GM23248 (cell line): ENCODE measurements at regions not wholly inside any gene's neighbourhood (a gene's known extent, or its start where the extent isn't known, plus 50 kb on each side); places are given as distances from the start of the nearest gene placed in this dataset.

ENCODE experiments used
- DNase-seq: peaks from one replicate; pipeline ENCODE4 v3.0.0-alpha.2; 2015
- H2AFZ ChIP-seq: fragments of 200-600 bp; sonication (generic); 2 replicates; pipeline ENCODE4 v1.6.1; 2016; ENCODE audit warnings: antibody characterized with exemption
- H3F3A ChIP-seq: fragments of 200-600 bp; sonication (generic); 2 replicates; pipeline ENCODE4 v1.6.1; 2016; ENCODE audit warnings: mild to moderate bottlenecking, antibody characterized with exemption, mixed run types; ENCODE audit not compliant: insufficient read depth
- H3K27ac ChIP-seq: fragments of 200-600 bp; sonication (generic); 2 replicates; pipeline ENCODE4 v1.5.1; 2016; ENCODE audit warnings: mild to moderate bottlenecking
- H3K27me3 ChIP-seq: fragments of 200-600 bp; sonication (generic); replicated peaks from 2 replicates; pipeline ENCODE4 v1.6.1; 2016; ENCODE audit warnings: mild to moderate bottlenecking; ENCODE audit not compliant: insufficient read depth
- H3K36me3 ChIP-seq: fragments of 200-600 bp; sonication (generic); 2 replicates; pipeline ENCODE4 v1.6.1; 2016; ENCODE audit warnings: low read depth, mild to moderate bottlenecking
- H3K4me1 ChIP-seq: fragments of 200-600 bp; sonication (generic); 2 replicates; pipeline ENCODE4 v1.6.1; 2016; ENCODE audit warnings: mild to moderate bottlenecking; ENCODE audit not compliant: insufficient read depth
- H3K4me2 ChIP-seq: fragments of 200-600 bp; sonication (generic); one replicate; pipeline ENCODE4 v1.6.1; 2016; ENCODE audit warnings: mild to moderate bottlenecking; ENCODE audit not compliant: unreplicated experiment
- H3K4me3 ChIP-seq: fragments of 200-600 bp; sonication (generic); 2 replicates; pipeline ENCODE4 v1.5.1; 2016; ENCODE audit warnings: mild to moderate bottlenecking
- H3K79me2 ChIP-seq: fragments of 200-600 bp; sonication (generic); 2 replicates; pipeline ENCODE4 v1.6.1; 2016; ENCODE audit warnings: mild to moderate bottlenecking; ENCODE audit not compliant: insufficient read depth
- H3K9ac ChIP-seq: fragments of 200-600 bp; sonication (generic); 2 replicates; pipeline ENCODE4 v1.6.1; 2016; ENCODE audit warnings: mild to moderate bottlenecking
- H3K9me2 ChIP-seq: fragments of 200-600 bp; sonication (generic); 2 replicates; pipeline ENCODE4 v1.6.1; 2016; ENCODE audit warnings: mixed run types, mild to moderate bottlenecking, moderate library complexity; ENCODE audit not compliant: insufficient read depth
- H3K9me3 ChIP-seq: fragments of 200-600 bp; sonication (generic); one replicate; pipeline ENCODE4 v1.6.1; 2017; ENCODE audit warnings: low read depth
- H4K20me1 ChIP-seq: fragments of 200-600 bp; sonication (generic); 2 replicates; pipeline ENCODE4 v1.6.0; 2016; ENCODE audit not compliant: insufficient read depth
- EZH2 ChIP-seq: fragments of 200-600 bp; sonication (generic); IDR thresholded peaks from 2 replicates; pipeline ENCODE4 v1.6.1; 2018; ENCODE audit warnings: antibody characterized with exemption, mild to moderate bottlenecking; ENCODE audit not compliant: insufficient read depth, poor library complexity, severe bottlenecking
- EZH2phosphoT487 ChIP-seq: fragments of 200-600 bp; sonication (generic); IDR thresholded peaks from 2 replicates; pipeline ENCODE4 v1.6.1; 2018; ENCODE audit warnings: antibody characterized with exemption, moderate library complexity, mild to moderate bottlenecking, low read depth; ENCODE audit not compliant: insufficient read depth
- WGBS, 2 experiments: methylation state at CpG; one replicate each; pipeline ENCODE4 v1.1.6; 2015 to 2017; ENCODE audit warnings: low lambda C conversion rate in 2 of 2, low coverage in 1 of 2; ENCODE audit errors: missing lambda C conversion rate in 2 of 2; 5-methylcytosine and 5-hydroxymethylcytosine counted together
- in situ Hi-C: fragments of 300-500 bp; cut with MboI; formaldehyde crosslinking; loops from 2 replicates; pipeline ENCODE4 v1.15.0; 2020

DNA sequence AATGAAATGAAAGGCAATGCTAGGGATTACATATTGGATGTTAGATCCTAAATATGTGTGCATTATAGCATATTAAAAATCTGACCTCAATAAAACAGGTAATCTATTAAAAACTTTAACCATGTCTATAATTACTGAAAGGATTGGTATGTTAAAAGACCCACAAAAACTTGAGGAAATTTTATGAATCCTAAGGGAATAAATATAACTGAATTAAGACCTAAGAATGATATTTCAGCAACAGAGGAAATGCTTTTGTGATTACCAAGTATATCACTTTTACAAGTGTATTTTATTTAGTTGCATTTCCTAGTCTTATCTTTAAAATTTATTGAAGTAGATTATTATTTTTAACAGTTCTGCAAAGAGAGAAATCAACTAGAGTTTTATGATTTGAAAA lies 571.5 kb downstream of the HDGFL1 start:
- Histone ChIP-seq H3K27ac (no peak overlapping the region), H3F3A (0 out of 2 replicates have a peak, but pooled peaks cover 3% of the 10 kb centered on the region), H3K9me2 (no peaks in the 10 kb centered on the region), H3K4me3 (no peak overlapping the region), H3K79me2 (no peaks in the 10 kb centered on the region), H3K4me1 (peaks cover 3% of the 10 kb centered on the region; the same call in 1 of the 2 replicates), H3K27me3 (no peaks in the 10 kb centered on the region), H3K9me3 (no peaks in the 10 kb centered on the region), H4K20me1 (no peaks in the 10 kb centered on the region), H3K4me2 (no peak overlapping the region), H3K9ac (no peak overlapping the region), H2AFZ (no peak overlapping the region), H3K36me3 (no peaks in the 10 kb centered on the region)
- TF ChIP-seq EZH2 (no peak), EZH2phosphoT487 (no peak)
- in situ Hi-C loops: no loop called here
- DNase-seq: peak; percentile 2

DNA sequence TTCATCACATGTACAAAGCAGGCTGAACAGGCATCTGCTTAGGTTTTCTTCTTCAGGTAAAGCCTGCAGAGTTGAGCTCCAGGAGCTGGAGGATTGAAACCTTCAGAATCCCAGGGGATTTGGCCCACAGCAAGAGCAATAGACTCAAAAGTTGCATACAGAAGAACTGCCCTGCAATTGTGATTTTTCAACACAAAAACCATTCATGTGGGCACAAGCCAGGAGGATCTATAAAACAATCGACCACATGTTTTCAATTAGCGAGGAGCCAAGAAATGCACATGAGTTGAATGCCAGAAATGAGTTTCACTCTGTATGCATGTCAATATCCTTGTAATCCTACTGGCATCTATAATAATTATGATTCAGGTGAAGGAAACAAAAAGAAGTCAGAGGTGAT lies 576.4 kb downstream of the HDGFL1 start:
- H3K9me3 ChIP-seq: no peaks in the 10 kb centered on the region
- WGBS, 2 experiments: 4 to 6% methylated on average over 2 of the region's 2 CpGs
- no peaks in the 10 kb centered on the region for H3K9me2 ChIP-seq
- no peaks in the 10 kb centered on the region for H3K27me3 ChIP-seq
- no peak overlapping the region for H3K9ac ChIP-seq
- H2AFZ ChIP-seq: no peak overlapping the region
- no peak for TF ChIP-seq EZH2phosphoT487
- TF ChIP-seq EZH2: no peak
- 0 out of 2 replicates have a peak, but pooled peaks cover 7% of the 10 kb centered on the region for H3F3A ChIP-seq
- peak; percentile 50 for DNase-seq
- no peaks in the 10 kb centered on the region for H3K79me2 ChIP-seq
- H3K4me2 ChIP-seq: peak overlapping the region; percentile 23
- no peaks in the 10 kb centered on the region for H4K20me1 ChIP-seq
- H3K36me3 ChIP-seq: no peaks in the 10 kb centered on the region
- H3K4me3 ChIP-seq: no peak overlapping the region; the same call in 1 of the 2 replicates
- peaks cover 7% of the 10 kb centered on the region; the same call in 1 of the 2 replicates for H3K4me1 ChIP-seq
- in situ Hi-C loops: no loop called here
- no peak overlapping the region for H3K27ac ChIP-seq

DNA sequence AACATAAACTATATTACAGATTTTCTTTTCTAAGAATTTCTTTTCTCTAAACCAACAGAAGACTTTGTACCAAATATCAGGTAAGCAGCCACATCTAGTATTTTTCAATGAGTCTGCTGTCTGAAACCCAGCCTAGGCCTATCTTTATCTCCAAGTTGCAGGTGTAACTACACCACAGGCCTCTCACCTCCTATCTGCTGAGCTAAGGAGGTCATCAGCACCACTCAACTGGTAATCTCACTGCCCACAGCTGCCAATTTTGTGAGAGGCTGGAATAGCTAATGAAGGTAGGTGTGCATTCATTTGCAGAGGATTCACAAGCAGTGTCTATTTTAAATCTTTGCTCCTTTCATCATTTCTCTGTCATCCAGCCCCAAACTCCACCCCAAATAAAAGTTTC lies 584.8 kb downstream of the HDGFL1 start:
- Histone ChIP-seq H4K20me1 (no peaks in the 10 kb centered on the region), H3K4me2 (no peak overlapping the region), H3K36me3 (no peaks in the 10 kb centered on the region), H3K4me1 (no peaks in the 10 kb centered on the region), H3K9ac (no peak overlapping the region), H3K27me3 (no peaks in the 10 kb centered on the region), H3F3A (no peaks in the 10 kb centered on the region), H3K4me3 (no peak overlapping the region), H3K9me3 (no peaks in the 10 kb centered on the region), H2AFZ (no peak overlapping the region), H3K79me2 (no peaks in the 10 kb centered on the region), H3K27ac (no peak overlapping the region), H3K9me2 (no peaks in the 10 kb centered on the region)
- no peak for TF ChIP-seq EZH2phosphoT487
- TF ChIP-seq EZH2: no peak
- DNase-seq: no peak
- in situ Hi-C loops: no loop called here

DNA sequence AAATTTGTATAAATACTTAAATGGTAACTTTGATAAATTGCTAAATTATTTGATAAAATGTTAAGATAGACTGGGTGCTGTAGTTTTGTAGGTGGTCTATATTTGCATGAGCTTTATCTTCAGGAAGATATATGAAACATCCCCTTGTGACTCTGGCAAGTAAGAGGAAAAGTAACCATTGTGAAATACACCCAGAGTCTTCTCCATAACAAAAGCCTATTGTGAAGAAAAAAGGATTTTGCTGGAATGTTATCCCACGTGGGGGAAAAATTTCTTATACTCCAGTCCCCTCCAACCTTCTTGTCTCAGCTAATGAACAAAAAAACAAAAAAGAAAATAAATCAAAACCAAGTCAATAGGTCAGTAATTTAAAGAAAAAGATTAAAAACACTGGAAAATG lies 600.7 kb downstream of the HDGFL1 start:
- no peaks in the 10 kb centered on the region for H3K79me2 ChIP-seq
- H3K4me1 ChIP-seq: peaks cover 16% of the 10 kb centered on the region
- H3K9me2 ChIP-seq: no peaks in the 10 kb centered on the region
- no peaks in the 10 kb centered on the region for H3K9me3 ChIP-seq
- peaks cover 19% of the 10 kb centered on the region for H3F3A ChIP-seq
- H3K27ac ChIP-seq: no peak overlapping the region
- H3K9ac ChIP-seq: no peak overlapping the region
- H3K27me3 ChIP-seq: no peaks in the 10 kb centered on the region
- H3K4me3 ChIP-seq: no peak overlapping the region
- DNase-seq: no peak
- 0 to 8% methylated on average over 1 of the region's 1 CpG for WGBS, 2 experiments
- in situ Hi-C loops: no loop called here
- H2AFZ ChIP-seq: no peak overlapping the region
- H3K4me2 ChIP-seq: no peak overlapping the region
- TF ChIP-seq EZH2phosphoT487 (no peak), EZH2 (no peak)
- H4K20me1 ChIP-seq: no peaks in the 10 kb centered on the region
- no peaks in the 10 kb centered on the region for H3K36me3 ChIP-seq

DNA sequence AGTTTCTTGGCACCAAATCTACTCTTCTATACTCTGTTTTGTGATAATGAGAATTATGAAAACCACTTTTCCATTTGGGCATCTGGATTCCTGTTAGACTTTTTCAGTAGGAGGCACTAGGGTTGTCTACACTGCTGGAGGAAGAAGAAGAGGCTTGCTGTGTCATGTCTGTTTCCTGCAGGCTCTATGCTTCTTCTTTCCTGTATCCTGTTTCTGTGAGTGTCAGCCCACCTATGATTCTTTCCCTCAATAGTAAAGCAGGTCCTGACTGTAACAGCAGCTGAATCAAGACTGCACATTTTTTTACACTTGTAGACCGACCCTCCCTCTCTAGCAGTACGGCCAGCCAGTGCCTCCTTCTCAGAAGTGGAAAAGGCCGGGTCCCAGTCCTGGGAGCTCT lies 603.9 kb downstream of the HDGFL1 start:
- no peak overlapping the region for H3K4me3 ChIP-seq
- in situ Hi-C loops: no loop called here
- peak overlapping the region; percentile 90; the same call in 1 of the 2 replicates for H3K27ac ChIP-seq
- H3K27me3 ChIP-seq: no peaks in the 10 kb centered on the region
- DNase-seq: peak; percentile 3
- no peaks in the 10 kb centered on the region for H3K9me2 ChIP-seq
- H2AFZ ChIP-seq: peak overlapping the region; percentile 58
- H3F3A ChIP-seq: peaks cover 33% of the 10 kb centered on the region
- no peaks in the 10 kb centered on the region for H3K36me3 ChIP-seq
- no peaks in the 10 kb centered on the region for H3K79me2 ChIP-seq
- no peaks in the 10 kb centered on the region for H3K9me3 ChIP-seq
- WGBS, 2 experiments: 61 to 78% methylated on average over 3 of the region's 3 CpGs
- H3K4me2 ChIP-seq: peak overlapping the region; percentile 24
- TF ChIP-seq EZH2: no peak
- no peak for TF ChIP-seq EZH2phosphoT487
- H3K4me1 ChIP-seq: peaks cover 28% of the 10 kb centered on the region
- no peak overlapping the region for H3K9ac ChIP-seq
- no peaks in the 10 kb centered on the region for H4K20me1 ChIP-seq
